ENCODE measurements at regions not wholly inside any gene's neighbourhood (a gene's known extent, or its start where the extent isn't known, plus 50 kb on each side); places are given as distances from the start of the nearest gene placed in this dataset.

DNA sequence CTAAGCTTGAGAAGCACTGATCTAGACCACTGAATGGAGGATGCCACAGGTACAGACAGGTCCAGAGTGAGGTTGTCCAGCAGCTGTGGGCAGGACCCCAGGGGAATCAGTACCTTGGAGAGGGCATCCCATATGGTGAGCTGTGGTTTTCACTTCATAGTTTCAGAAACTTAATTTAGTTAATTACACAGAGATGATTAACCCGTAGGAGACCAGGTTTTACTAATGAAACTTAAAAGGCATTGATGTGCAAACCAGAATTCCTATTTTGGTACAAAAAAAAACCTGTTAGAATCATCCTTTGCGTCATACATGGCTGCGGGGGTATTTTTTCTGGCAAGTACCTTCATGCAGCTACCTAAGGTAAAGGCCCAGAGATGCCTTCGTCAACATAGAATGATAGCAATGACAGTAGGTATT lies 159.3 kb downstream of the DACT1 start (continued):
- TF ChIP-seq, protein P1, sequence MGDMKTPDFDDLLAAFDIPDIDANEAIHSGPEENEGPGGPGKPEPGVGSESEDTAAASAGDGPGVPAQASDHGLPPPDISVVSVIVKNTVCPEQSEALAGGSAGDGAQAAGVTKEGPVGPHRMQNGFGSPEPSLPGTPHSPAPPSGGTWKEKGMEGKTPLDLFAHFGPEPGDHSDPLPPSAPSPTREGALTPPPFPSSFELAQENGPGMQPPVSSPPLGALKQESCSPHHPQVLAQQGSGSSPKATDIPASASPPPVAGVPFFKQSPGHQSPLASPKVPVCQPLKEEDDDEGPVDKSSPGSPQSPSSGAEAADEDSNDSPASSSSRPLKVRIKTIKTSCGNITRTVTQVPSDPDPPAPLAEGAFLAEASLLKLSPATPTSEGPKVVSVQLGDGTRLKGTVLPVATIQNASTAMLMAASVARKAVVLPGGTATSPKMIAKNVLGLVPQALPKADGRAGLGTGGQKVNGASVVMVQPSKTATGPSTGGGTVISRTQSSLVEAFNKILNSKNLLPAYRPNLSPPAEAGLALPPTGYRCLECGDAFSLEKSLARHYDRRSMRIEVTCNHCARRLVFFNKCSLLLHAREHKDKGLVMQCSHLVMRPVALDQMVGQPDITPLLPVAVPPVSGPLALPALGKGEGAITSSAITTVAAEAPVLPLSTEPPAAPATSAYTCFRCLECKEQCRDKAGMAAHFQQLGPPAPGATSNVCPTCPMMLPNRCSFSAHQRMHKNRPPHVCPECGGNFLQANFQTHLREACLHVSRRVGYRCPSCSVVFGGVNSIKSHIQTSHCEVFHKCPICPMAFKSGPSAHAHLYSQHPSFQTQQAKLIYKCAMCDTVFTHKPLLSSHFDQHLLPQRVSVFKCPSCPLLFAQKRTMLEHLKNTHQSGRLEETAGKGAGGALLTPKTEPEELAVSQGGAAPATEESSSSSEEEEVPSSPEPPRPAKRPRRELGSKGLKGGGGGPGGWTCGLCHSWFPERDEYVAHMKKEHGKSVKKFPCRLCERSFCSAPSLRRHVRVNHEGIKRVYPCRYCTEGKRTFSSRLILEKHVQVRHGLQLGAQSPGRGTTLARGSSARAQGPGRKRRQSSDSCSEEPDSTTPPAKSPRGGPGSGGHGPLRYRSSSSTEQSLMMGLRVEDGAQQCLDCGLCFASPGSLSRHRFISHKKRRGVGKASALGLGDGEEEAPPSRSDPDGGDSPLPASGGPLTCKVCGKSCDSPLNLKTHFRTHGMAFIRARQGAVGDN (IDR thresholded peaks at IDR 0.05): peak; percentile 66
- TF ChIP-seq MTA2 (IDR thresholded peaks at IDR 0.05; ENCODE audit: low read depth): peak; percentile 100
- TF ChIP-seq, protein P2, sequence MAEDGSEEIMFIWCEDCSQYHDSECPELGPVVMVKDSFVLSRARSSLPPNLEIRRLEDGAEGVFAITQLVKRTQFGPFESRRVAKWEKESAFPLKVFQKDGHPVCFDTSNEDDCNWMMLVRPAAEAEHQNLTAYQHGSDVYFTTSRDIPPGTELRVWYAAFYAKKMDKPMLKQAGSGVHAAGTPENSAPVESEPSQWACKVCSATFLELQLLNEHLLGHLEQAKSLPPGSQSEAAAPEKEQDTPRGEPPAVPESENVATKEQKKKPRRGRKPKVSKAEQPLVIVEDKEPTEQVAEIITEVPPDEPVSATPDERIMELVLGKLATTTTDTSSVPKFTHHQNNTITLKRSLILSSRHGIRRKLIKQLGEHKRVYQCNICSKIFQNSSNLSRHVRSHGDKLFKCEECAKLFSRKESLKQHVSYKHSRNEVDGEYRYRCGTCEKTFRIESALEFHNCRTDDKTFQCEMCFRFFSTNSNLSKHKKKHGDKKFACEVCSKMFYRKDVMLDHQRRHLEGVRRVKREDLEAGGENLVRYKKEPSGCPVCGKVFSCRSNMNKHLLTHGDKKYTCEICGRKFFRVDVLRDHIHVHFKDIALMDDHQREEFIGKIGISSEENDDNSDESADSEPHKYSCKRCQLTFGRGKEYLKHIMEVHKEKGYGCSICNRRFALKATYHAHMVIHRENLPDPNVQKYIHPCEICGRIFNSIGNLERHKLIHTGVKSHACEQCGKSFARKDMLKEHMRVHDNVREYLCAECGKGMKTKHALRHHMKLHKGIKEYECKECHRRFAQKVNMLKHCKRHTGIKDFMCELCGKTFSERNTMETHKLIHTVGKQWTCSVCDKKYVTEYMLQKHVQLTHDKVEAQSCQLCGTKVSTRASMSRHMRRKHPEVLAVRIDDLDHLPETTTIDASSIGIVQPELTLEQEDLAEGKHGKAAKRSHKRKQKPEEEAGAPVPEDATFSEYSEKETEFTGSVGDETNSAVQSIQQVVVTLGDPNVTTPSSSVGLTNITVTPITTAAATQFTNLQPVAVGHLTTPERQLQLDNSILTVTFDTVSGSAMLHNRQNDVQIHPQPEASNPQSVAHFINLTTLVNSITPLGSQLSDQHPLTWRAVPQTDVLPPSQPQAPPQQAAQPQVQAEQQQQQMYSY (CRISPR knock-in tag; IDR thresholded peaks at IDR 0.05): no peak
- peak; percentile 50; the same call in 1 of the 2 replicates for TF ChIP-seq GABPA (IDR thresholded peaks at IDR 0.05; ENCODE audit: low read depth)

Measured in GM12878 (cell line).